Neural crest cell (in vitro differentiated cells): ENCODE measurements at regions not wholly inside any gene's neighbourhood (a gene's known extent, or its start where the extent isn't known, plus 50 kb on each side); places are given as distances from the start of the nearest gene placed in this dataset.

Experiments
- DNase-seq: peaks from one replicate; pipeline ENCODE4 v3.0.0; 2021; ENCODE audit warnings: low read depth, mixed read lengths, low spot score
- H3K27ac Mint-ChIP-seq: one replicate; pipeline ENCODE4 v1.8.0; 2021; ENCODE audit warnings: mild to moderate bottlenecking, mixed read lengths; ENCODE audit not compliant: unreplicated experiment
- H3K27me3 Mint-ChIP-seq: 2 replicates; pipeline ENCODE4 v1.8.0; 2021; ENCODE audit warnings: low read depth, mild to moderate bottlenecking, mixed read lengths
- H3K36me3 Mint-ChIP-seq: 2 replicates; pipeline ENCODE4 v1.8.0; 2021; ENCODE audit warnings: low read depth, mild to moderate bottlenecking, mixed read lengths
- H3K4me1 Mint-ChIP-seq: 2 replicates; pipeline ENCODE4 v1.8.0; 2021; ENCODE audit warnings: mixed read lengths
- H3K4me3 Mint-ChIP-seq: one replicate; pipeline ENCODE4 v1.8.0; 2021; ENCODE audit warnings: mild to moderate bottlenecking, mixed read lengths
- H3K9me3 Mint-ChIP-seq: 2 replicates; pipeline ENCODE4 v1.8.0; 2021; ENCODE audit warnings: mixed read lengths
- CTCF ChIP-seq: fragments of 200-600 bp; sonication (generic); conservative IDR thresholded peaks from 2 replicates; pipeline ENCODE4 v1.5.0; 2021; ENCODE audit warnings: antibody characterized with exemption, mild to moderate bottlenecking

GRCh38 chr12:125674554-125675338 lies 609.5 kb downstream of the AACS start:
- H3K4me1 Mint-ChIP-seq: peaks cover 27% of the 10 kb centered on the region
- no peaks in the 10 kb centered on the region for H3K9me3 Mint-ChIP-seq
- H3K36me3 Mint-ChIP-seq: no peaks in the 10 kb centered on the region
- no peak overlapping the region for H3K27ac Mint-ChIP-seq
- DNase-seq: no peak
- no peak overlapping the region for H3K4me3 Mint-ChIP-seq
- no peaks in the 10 kb centered on the region for H3K27me3 Mint-ChIP-seq
- TF ChIP-seq CTCF: no peak

GRCh38 chr12:125676366-125676765 lies 611.1 kb downstream of the AACS start:
- H3K27me3 Mint-ChIP-seq: peaks cover 6% of the 10 kb centered on the region
- no peak overlapping the region for H3K27ac Mint-ChIP-seq
- H3K4me1 Mint-ChIP-seq: peaks cover 27% of the 10 kb centered on the region
- TF ChIP-seq CTCF: no peak
- no peaks in the 10 kb centered on the region for H3K36me3 Mint-ChIP-seq
- no peak overlapping the region for H3K4me3 Mint-ChIP-seq
- no peak for DNase-seq
- no peaks in the 10 kb centered on the region for H3K9me3 Mint-ChIP-seq

- Mint-ChIP-seq H3K27ac (no peak overlapping the region), H3K4me3 (no peak overlapping the region), H3K27me3 (peaks cover 21% of the 10 kb centered on the region), H3K4me1 (peaks cover 27% of the 10 kb centered on the region), H3K9me3 (no peaks in the 10 kb centered on the region), H3K36me3 (no peaks in the 10 kb centered on the region)
- no peak for DNase-seq
- TF ChIP-seq CTCF: no peak
Measured at GRCh38 chr12:125677829-125678228, 612.6 kb downstream of the AACS start.

- H3K36me3 Mint-ChIP-seq: no peaks in the 10 kb centered on the region
- H3K9me3 Mint-ChIP-seq: no peaks in the 10 kb centered on the region
- DNase-seq: no peak
- H3K27ac Mint-ChIP-seq: no peak overlapping the region
- no peak for TF ChIP-seq CTCF
- H3K4me1 Mint-ChIP-seq: peaks cover 27% of the 10 kb centered on the region
- no peak overlapping the region for H3K4me3 Mint-ChIP-seq
- H3K27me3 Mint-ChIP-seq: peaks cover 28% of the 10 kb centered on the region
Measured at GRCh38 chr12:125678589-125678993, 613.4 kb downstream of the AACS start.

- Mint-ChIP-seq H3K36me3 (no peaks in the 10 kb centered on the region), H3K4me1 (no peaks in the 10 kb centered on the region), H3K27ac (no peak overlapping the region), H3K27me3 (peaks cover 57% of the 10 kb centered on the region), H3K4me3 (no peak overlapping the region), H3K9me3 (no peaks in the 10 kb centered on the region)
- peak; percentile 66 for DNase-seq
- TF ChIP-seq CTCF: peak; percentile 85
Measured at GRCh38 chr12:125683748-125684381, 618.6 kb downstream of the AACS start.
